Adrenal gland (tissue), 5 donors: ENCODE measurements at regions not wholly inside any gene's neighbourhood (a gene's known extent, or its start where the extent isn't known, plus 50 kb on each side); places are given as distances from the start of the nearest gene placed in this dataset.

Source experiments
- POLR2A ChIP-seq, 2 donors: fragments of 450-650 bp; IDR thresholded peaks; one replicate each; pipeline ENCODE4 v1.6.1; 2017; ENCODE audit warnings: antibody characterized with exemption in 2 of 2, mild to moderate bottlenecking in 2 of 2, moderate library complexity in 1 of 2
- TF ChIP-seq, protein P1 (sequence below), 6 experiments: fragments of 450-650 bp in 4 of 6; fragments of 200-600 bp in 2 of 6; sonication (generic) in 1 of 6; IDR thresholded peaks; 1 replicate in 5 of 6; 2 replicates in 1 of 6; pipeline versions ENCODE4 v1.5.1 to v1.8.0; 2016 to 2021; ENCODE audit warnings: antibody characterized with exemption in 6 of 6, mild to moderate bottlenecking in 2 of 6, moderate library complexity in 1 of 6
- donor health status: DM: no; HTN: no; CAD: no.

DNA sequence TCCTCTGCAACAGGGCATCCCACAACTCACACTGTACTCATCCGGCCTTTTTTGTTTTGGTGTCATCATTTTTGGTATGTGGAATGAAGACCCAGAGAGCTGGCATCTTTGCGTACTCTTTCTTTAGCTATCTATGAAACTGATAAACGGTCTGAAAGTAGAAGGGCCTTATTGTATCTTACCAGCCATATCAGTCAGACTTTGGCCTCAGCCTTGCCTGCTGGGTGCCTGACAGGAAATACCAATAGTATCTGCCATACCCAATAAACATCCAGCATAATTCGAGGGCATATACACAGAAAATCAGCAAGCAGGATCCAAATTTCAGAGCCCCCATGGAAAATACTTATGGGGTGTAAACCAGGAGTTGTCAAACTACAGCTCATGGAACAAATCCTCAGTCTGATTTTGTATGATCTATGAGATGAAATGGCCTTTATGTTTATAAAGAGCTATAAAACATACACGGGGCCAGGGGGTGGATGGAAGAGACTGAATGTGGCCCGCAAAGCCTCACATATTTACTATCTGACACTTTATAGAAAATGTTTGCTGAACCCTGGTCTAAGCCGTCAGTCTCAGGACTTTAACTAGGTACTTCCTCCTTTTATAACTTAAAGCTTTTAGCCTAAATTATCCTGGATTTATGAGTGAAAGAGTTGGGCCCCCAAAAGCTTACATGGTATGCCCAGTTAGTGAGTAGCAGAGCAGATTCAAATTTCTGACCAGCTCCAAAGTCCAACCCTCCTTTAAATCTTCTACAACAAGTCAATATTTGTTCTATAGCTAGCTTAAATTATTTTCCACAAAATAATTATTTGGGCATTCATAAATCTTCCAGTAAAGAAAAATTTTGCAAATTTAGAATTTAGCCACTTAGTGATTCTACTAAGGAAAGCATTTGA, 308.0 kb upstream of the PUM3 start:
- TF ChIP-seq, protein P1, sequence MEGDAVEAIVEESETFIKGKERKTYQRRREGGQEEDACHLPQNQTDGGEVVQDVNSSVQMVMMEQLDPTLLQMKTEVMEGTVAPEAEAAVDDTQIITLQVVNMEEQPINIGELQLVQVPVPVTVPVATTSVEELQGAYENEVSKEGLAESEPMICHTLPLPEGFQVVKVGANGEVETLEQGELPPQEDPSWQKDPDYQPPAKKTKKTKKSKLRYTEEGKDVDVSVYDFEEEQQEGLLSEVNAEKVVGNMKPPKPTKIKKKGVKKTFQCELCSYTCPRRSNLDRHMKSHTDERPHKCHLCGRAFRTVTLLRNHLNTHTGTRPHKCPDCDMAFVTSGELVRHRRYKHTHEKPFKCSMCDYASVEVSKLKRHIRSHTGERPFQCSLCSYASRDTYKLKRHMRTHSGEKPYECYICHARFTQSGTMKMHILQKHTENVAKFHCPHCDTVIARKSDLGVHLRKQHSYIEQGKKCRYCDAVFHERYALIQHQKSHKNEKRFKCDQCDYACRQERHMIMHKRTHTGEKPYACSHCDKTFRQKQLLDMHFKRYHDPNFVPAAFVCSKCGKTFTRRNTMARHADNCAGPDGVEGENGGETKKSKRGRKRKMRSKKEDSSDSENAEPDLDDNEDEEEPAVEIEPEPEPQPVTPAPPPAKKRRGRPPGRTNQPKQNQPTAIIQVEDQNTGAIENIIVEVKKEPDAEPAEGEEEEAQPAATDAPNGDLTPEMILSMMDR (IDR thresholded peaks at IDR 0.05) = no peak
- TF ChIP-seq POLR2A (IDR thresholded peaks at IDR 0.05) = no peak
